ENCODE measurements at regions not wholly inside any gene's neighbourhood (a gene's known extent, or its start where the extent isn't known, plus 50 kb on each side); places are given as distances from the start of the nearest gene placed in this dataset.

DNA sequence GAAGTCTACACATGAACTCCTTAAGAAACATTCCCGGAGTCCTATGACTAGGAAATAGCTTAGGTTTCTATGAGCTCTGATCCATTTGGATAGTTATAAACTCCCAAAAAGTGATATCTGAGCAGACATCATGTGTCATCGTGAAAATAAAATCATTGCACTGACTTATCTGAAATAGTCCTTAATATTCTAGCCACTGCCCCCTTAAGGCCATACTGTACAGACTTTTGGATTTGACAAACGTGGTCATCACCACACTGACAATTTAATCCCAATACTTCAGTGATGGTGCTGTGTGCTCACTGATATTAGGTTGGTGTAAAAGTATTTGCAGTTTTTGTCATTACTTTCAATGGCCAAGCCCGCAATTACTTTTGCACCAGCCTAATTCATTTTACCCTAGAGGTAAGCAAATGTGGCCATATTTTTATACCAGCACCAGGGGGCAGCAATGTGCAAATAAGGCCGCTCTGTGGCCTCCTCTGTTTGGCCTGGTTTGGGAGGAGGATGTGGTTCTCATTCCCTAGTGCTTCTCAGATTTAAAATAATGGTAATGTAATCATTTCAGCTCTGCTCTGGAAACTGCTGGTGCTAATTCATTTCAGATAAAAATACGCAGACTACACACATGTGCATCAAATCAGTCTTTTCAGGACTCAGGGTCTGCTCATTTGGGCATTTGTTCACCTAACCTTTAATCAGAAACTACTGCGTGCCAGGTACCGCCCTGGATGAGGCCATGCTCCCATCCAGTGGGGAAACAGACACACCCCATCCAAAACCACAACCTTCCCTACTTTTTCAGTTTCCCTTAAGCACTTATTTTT is 196.4 kb upstream of the C1QTNF7 start:
- Histone ChIP-seq H3K4me1 (peaks cover 27% of the 10 kb centered on the region), H3K36me3 (no peaks in the 10 kb centered on the region), H3K27ac (no peak overlapping the region), H3K27me3 (ENCODE audit: low read depth) (no peaks in the 10 kb centered on the region), H3K4me3 (no peak overlapping the region), H3K9me3 (no peaks in the 10 kb centered on the region)
- DNase-seq = peak; percentile 54
- intact Hi-C loops (cut with DNase I) = loop anchor here (5.0 kb wide), 1 partner anchor 226 kb away; no protein-coding TSS in a partner anchor
- peak; percentile 88 to 89 for ATAC-seq
- peak; percentile 71 for TF ChIP-seq CTCF (IDR thresholded peaks at IDR 0.05)

- ATAC-seq (no peak), DNase-seq (no peak)
- Histone ChIP-seq H3K9me3 (no peaks in the 10 kb centered on the region), H3K4me3 (no peak overlapping the region), H3K4me1 (peaks cover 27% of the 10 kb centered on the region), H3K27ac (peak overlapping the region; percentile 13), H3K36me3 (no peaks in the 10 kb centered on the region), H3K27me3 (ENCODE audit: low read depth) (no peaks in the 10 kb centered on the region)
- no peak for TF ChIP-seq CTCF (IDR thresholded peaks at IDR 0.05)
- intact Hi-C loops (cut with DNase I) = loop anchor here (5.0 kb wide), 1 partner anchor 225 kb away; no protein-coding TSS in a partner anchor
Measured at GRCh38 chr4:15232366-15233263, 195.2 kb upstream of the C1QTNF7 start.

GRCh38 chr4:15233264-15233597 is 194.6 kb upstream of the C1QTNF7 start:
- TF ChIP-seq CTCF (IDR thresholded peaks at IDR 0.05) = no peak
- peak overlapping the region; percentile 13 for H3K27ac ChIP-seq
- H3K4me3 ChIP-seq = no peak overlapping the region
- no peaks in the 10 kb centered on the region for H3K9me3 ChIP-seq
- H3K4me1 ChIP-seq = peaks cover 27% of the 10 kb centered on the region
- DNase-seq = no peak
- no peaks in the 10 kb centered on the region for H3K27me3 ChIP-seq (ENCODE audit: low read depth)
- intact Hi-C loops (cut with DNase I) = loop anchor here (5.0 kb wide), 1 partner anchor 224 kb away; no protein-coding TSS in a partner anchor
- no peaks in the 10 kb centered on the region for H3K36me3 ChIP-seq
- peak; percentile 26 to 43 for ATAC-seq

- DNase-seq (no peak), ATAC-seq (no peak)
- no peak for TF ChIP-seq CTCF (IDR thresholded peaks at IDR 0.05)
- intact Hi-C loops (cut with DNase I) = loop anchor here (5.0 kb wide), 1 partner anchor 224 kb away; no protein-coding TSS in a partner anchor
- Histone ChIP-seq H3K9me3 (no peaks in the 10 kb centered on the region), H3K27me3 (ENCODE audit: low read depth) (no peaks in the 10 kb centered on the region), H3K4me3 (no peak overlapping the region), H3K36me3 (no peaks in the 10 kb centered on the region), H3K27ac (peak overlapping the region; percentile 13), H3K4me1 (peaks cover 27% of the 10 kb centered on the region)
Measured at GRCh38 chr4:15233626-15234025, 194.2 kb upstream of the C1QTNF7 start.

- no peak for TF ChIP-seq CTCF (IDR thresholded peaks at IDR 0.05)
- Histone ChIP-seq H3K27me3 (ENCODE audit: low read depth) (no peaks in the 10 kb centered on the region), H3K9me3 (no peaks in the 10 kb centered on the region), H3K36me3 (no peaks in the 10 kb centered on the region), H3K4me1 (peaks cover 31% of the 10 kb centered on the region), H3K27ac (no peak overlapping the region), H3K4me3 (no peak overlapping the region)
- DNase-seq (no peak), ATAC-seq (peak in 1 of 2 donors; percentile 51)
- intact Hi-C loops (cut with DNase I) = loop anchor here (5.0 kb wide), 1 partner anchor 223 kb away; no protein-coding TSS in a partner anchor
Measured at GRCh38 chr4:15234116-15234855, 193.5 kb upstream of the C1QTNF7 start.

All from lower lobe of right lung (tissue), 2 donors.